Liver (tissue), 8 donors: ENCODE measurements at regions not wholly inside any gene's neighbourhood (a gene's known extent, or its start where the extent isn't known, plus 50 kb on each side); places are given as distances from the start of the nearest gene placed in this dataset.
A peak's percentile ranks its signal among the peaks of the same experiment; 100 is the strongest.

Source experiments
- DNase-seq: peaks from one replicate; pipeline ENCODE4 v3.0.0-alpha.2; 2017; ENCODE audit warnings: low spot score
- H3K27ac ChIP-seq, 2 donors: one replicate each; pipeline ENCODE4 v1.7.0; 2013; ENCODE audit warnings: inconsistent platforms in 2 of 2, low read length in 2 of 2, control low read depth in 1 of 2, low read depth in 1 of 2, mild to moderate bottlenecking in 1 of 2
- H3K27me3 ChIP-seq, 4 donors: one replicate each; pipeline versions ENCODE4 v1.6.1 to v1.7.0; 2013; ENCODE audit warnings: low read length in 3 of 4, inconsistent platforms in 1 of 4, mild to moderate bottlenecking in 1 of 4, moderate library complexity in 1 of 4; ENCODE audit not compliant: control insufficient read depth in 4 of 4, insufficient read depth in 4 of 4
- H3K36me3 ChIP-seq, 4 donors: one replicate each; pipeline versions ENCODE4 v1.6.1 to v1.7.0; 2013; ENCODE audit warnings: low read length in 3 of 4, mild to moderate bottlenecking in 3 of 4, low read depth in 1 of 4, moderate library complexity in 1 of 4; ENCODE audit not compliant: control insufficient read depth in 4 of 4, insufficient read depth in 3 of 4
- H3K4me1 ChIP-seq, 4 donors: one replicate each; pipeline versions ENCODE4 v1.6.1 to v1.7.0; 2013; ENCODE audit warnings: low read length in 3 of 4, mild to moderate bottlenecking in 3 of 4, moderate library complexity in 1 of 4; ENCODE audit not compliant: control insufficient read depth in 4 of 4, insufficient read depth in 4 of 4
- H3K4me3 ChIP-seq, 3 donors: one replicate each; pipeline versions ENCODE4 v1.6.1 to v1.7.0; 2013; ENCODE audit warnings: low read length in 3 of 3, control low read depth in 1 of 3, low read depth in 1 of 3, mild to moderate bottlenecking in 1 of 3
- H3K9ac ChIP-seq, 2 donors: one replicate each; pipeline ENCODE4 v1.7.0; 2013; ENCODE audit warnings: low read length in 2 of 2, mild to moderate bottlenecking in 2 of 2, moderate library complexity in 2 of 2, control low read depth in 1 of 2, low read depth in 1 of 2
- H3K9me3 ChIP-seq, 4 donors: one replicate each; pipeline versions ENCODE4 v1.6.1 to v1.7.0; 2013; ENCODE audit warnings: low read length in 3 of 4; ENCODE audit not compliant: control insufficient read depth in 4 of 4
- ATF3 ChIP-seq: IDR thresholded peaks from 2 replicates; pipeline ENCODE4 v1.6.1; 2016; ENCODE audit warnings: antibody characterized with exemption
- CTCF ChIP-seq: fragments of 150-350 bp; IDR thresholded peaks from 2 replicates; pipeline ENCODE4 v1.5.1; 2017; ENCODE audit warnings: improper control_type of control experiment, low read depth, low read length; ENCODE audit not compliant: missing input control
- EGR1 ChIP-seq, 2 donors: IDR thresholded peaks; 2 replicates each; pipeline ENCODE4 v1.6.1; 2016 to 2018; ENCODE audit warnings: antibody characterized with exemption in 2 of 2, low read depth in 2 of 2
- FOXA1 ChIP-seq: IDR thresholded peaks from 2 replicates; pipeline ENCODE4 v1.6.1; 2016; ENCODE audit warnings: antibody characterized with exemption
- FOXA2 ChIP-seq: IDR thresholded peaks from 2 replicates; pipeline ENCODE4 v1.6.1; 2016; ENCODE audit warnings: antibody characterized with exemption
- HNF4A ChIP-seq, 2 donors: conservative IDR thresholded peaks; 2 replicates each; pipeline ENCODE4 v1.6.1; 2016; ENCODE audit warnings: antibody characterized with exemption in 2 of 2, mild to moderate bottlenecking in 2 of 2
- MAX ChIP-seq: IDR thresholded peaks from 2 replicates; pipeline ENCODE4 v1.6.1; 2016; ENCODE audit warnings: antibody characterized with exemption
- NR2F2 ChIP-seq: IDR thresholded peaks from 2 replicates; pipeline ENCODE4 v1.6.1; 2016; ENCODE audit warnings: antibody characterized with exemption
- RAD21 ChIP-seq, 2 donors: IDR thresholded peaks; 2 replicates each; pipeline ENCODE4 v1.6.1; 2016; ENCODE audit warnings: antibody characterized with exemption in 2 of 2, mild to moderate bottlenecking in 2 of 2
- RXRA ChIP-seq, 2 donors: IDR thresholded peaks; 2 replicates each; pipeline ENCODE4 v1.6.1; 2017 to 2018; ENCODE audit warnings: antibody characterized with exemption in 2 of 2, mild to moderate bottlenecking in 1 of 2
- SP1 ChIP-seq: IDR thresholded peaks from 2 replicates; pipeline ENCODE4 v1.6.1; 2018; ENCODE audit warnings: antibody characterized with exemption, mild to moderate bottlenecking
- WGBS: extraction: QIAGEN DNeasy Blood & Tissue Kit; methylation state at CpG from one replicate; pipeline ENCODE4 v1.1.7; 2013; 5-methylcytosine and 5-hydroxymethylcytosine counted together
- TF ChIP-seq, protein P1 (sequence below): IDR thresholded peaks from 2 replicates; pipeline ENCODE4 v1.6.1; 2016; ENCODE audit warnings: antibody characterized with exemption, mild to moderate bottlenecking
- TF ChIP-seq, protein P2 (sequence below): IDR thresholded peaks from 2 replicates; pipeline ENCODE4 v1.6.1; 2016; ENCODE audit warnings: antibody characterized with exemption
- donor health status: healthy.
- donor health status: healthy.
- donor health status: healthy.
- donor health status: healthy.
- donor health status: healthy.

DNA sequence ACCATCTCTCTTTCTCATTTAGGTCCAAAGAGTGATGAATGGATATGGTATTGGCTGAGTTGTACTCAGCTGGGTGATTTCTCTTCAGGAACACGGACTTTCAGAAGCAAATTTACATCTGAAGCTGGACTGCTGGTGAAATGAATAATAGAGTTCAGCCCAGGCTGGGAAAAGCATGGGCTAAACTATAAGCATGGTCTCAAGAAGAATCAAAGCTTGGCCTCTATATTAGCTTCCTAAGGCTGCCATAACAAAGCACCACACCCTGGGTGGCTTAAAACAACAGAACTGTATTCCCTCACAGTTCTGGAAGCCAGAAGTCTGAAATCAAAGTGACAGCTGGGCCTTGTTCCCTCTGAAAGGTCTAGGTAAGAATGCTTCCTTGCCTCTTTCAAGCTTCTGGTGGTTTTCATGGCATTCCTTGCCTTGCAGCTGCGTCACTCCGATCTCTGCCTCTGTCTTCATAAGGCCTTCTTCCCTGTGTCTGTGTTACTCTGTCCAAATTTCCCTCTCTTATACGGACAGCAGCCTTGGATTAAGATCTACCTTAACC lies 89.8 kb upstream of the CES5A start:
- no peak for DNase-seq
- H3K9me3 ChIP-seq, result peaks cover 0 to 6% (median 2%) of the 10 kb centered on the region in 4 donors
- TF ChIP-seq, protein P1, sequence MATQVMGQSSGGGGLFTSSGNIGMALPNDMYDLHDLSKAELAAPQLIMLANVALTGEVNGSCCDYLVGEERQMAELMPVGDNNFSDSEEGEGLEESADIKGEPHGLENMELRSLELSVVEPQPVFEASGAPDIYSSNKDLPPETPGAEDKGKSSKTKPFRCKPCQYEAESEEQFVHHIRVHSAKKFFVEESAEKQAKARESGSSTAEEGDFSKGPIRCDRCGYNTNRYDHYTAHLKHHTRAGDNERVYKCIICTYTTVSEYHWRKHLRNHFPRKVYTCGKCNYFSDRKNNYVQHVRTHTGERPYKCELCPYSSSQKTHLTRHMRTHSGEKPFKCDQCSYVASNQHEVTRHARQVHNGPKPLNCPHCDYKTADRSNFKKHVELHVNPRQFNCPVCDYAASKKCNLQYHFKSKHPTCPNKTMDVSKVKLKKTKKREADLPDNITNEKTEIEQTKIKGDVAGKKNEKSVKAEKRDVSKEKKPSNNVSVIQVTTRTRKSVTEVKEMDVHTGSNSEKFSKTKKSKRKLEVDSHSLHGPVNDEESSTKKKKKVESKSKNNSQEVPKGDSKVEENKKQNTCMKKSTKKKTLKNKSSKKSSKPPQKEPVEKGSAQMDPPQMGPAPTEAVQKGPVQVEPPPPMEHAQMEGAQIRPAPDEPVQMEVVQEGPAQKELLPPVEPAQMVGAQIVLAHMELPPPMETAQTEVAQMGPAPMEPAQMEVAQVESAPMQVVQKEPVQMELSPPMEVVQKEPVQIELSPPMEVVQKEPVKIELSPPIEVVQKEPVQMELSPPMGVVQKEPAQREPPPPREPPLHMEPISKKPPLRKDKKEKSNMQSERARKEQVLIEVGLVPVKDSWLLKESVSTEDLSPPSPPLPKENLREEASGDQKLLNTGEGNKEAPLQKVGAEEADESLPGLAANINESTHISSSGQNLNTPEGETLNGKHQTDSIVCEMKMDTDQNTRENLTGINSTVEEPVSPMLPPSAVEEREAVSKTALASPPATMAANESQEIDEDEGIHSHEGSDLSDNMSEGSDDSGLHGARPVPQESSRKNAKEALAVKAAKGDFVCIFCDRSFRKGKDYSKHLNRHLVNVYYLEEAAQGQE, result no peak
- no peak for TF ChIP-seq NR2F2
- no peak for TF ChIP-seq FOXA1
- TF ChIP-seq HNF4A (conservative IDR thresholded peaks at IDR 0.05), result no peak
- no peak for TF ChIP-seq CTCF
- no peak for TF ChIP-seq EGR1 (IDR thresholded peaks at IDR 0.05; ENCODE audit: low read depth in 2 of 2)
- TF ChIP-seq, protein P2, sequence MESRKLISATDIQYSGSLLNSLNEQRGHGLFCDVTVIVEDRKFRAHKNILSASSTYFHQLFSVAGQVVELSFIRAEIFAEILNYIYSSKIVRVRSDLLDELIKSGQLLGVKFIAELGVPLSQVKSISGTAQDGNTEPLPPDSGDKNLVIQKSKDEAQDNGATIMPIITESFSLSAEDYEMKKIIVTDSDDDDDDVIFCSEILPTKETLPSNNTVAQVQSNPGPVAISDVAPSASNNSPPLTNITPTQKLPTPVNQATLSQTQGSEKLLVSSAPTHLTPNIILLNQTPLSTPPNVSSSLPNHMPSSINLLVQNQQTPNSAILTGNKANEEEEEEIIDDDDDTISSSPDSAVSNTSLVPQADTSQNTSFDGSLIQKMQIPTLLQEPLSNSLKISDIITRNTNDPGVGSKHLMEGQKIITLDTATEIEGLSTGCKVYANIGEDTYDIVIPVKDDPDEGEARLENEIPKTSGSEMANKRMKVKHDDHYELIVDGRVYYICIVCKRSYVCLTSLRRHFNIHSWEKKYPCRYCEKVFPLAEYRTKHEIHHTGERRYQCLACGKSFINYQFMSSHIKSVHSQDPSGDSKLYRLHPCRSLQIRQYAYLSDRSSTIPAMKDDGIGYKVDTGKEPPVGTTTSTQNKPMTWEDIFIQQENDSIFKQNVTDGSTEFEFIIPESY, result no peak
- TF ChIP-seq RAD21 (IDR thresholded peaks at IDR 0.05), result no peak
- TF ChIP-seq FOXA2, result no peak
- H3K27ac ChIP-seq, result no peak overlapping the region
- H3K4me1 ChIP-seq, result no peaks in the 10 kb centered on the region
- H3K4me3 ChIP-seq, result no peak overlapping the region
- H3K36me3 ChIP-seq, result no peaks in the 10 kb centered on the region
- H3K27me3 ChIP-seq, result no peaks in the 10 kb centered on the region
- 87% methylated on average over 4 of the region's 4 CpGs for WGBS
- H3K9ac ChIP-seq, result no peak overlapping the region

- DNase-seq, result no peak
- no peaks in the 10 kb centered on the region for H3K4me1 ChIP-seq
- WGBS, result 63% methylated on average over 5 of the region's 5 CpGs
- H3K9me3 ChIP-seq, result peaks cover 2 to 8% (median 5%) of the 10 kb centered on the region in 4 donors
- no peak overlapping the region for H3K4me3 ChIP-seq
- H3K27ac ChIP-seq, result no peak overlapping the region
- no peaks in the 10 kb centered on the region for H3K27me3 ChIP-seq
- H3K9ac ChIP-seq, result no peak overlapping the region
- H3K36me3 ChIP-seq, result no peaks in the 10 kb centered on the region
- TF ChIP-seq NR2F2, result peak; percentile 77
- TF ChIP-seq, protein P2, result no peak
- TF ChIP-seq RAD21 (IDR thresholded peaks at IDR 0.05), result no peak
- no peak for TF ChIP-seq HNF4A (conservative IDR thresholded peaks at IDR 0.05)
- TF ChIP-seq SP1, result peak; percentile 29
- peak; percentile 22 to 42 for TF ChIP-seq RXRA (IDR thresholded peaks at IDR 0.05)
- no peak for TF ChIP-seq MAX
- no peak for TF ChIP-seq ATF3
- TF ChIP-seq CTCF, result no peak
Observed at GRCh38 chr16:55955845-55956244, 80.7 kb upstream of the CES5A start.
